Stimulated activated naive B cell treated with anti-CD40 and anti-IgM and Interleukin-4, amounts not matched to agents 10 μg/mL and 1 μg/mL and 100 μg/mL, for 72 hours (primary cell): ENCODE measurements at regions not wholly inside any gene's neighbourhood (a gene's known extent, or its start where the extent isn't known, plus 50 kb on each side); places are given as distances from the start of the nearest gene placed in this dataset.

Experiments
- ATAC-seq, 2 donors: fragments of 150-1000 bp; cut with Tn5 transposase; replicated peaks; 2 replicates each; pipeline ENCODE4 v1.10.0; 2021; ENCODE audit warnings: moderate library complexity in 1 of 2
- DNase-seq: peaks from one replicate; pipeline ENCODE4 v3.0.0; 2021
- H3K27ac Mint-ChIP-seq: one replicate; pipeline ENCODE4 v1.8.0; 2022; ENCODE audit warnings: mild to moderate bottlenecking, mixed read lengths
- H3K27me3 Mint-ChIP-seq, 2 donors: one replicate each; pipeline ENCODE4 v1.8.0; 2022; ENCODE audit warnings: mixed read lengths in 2 of 2
- H3K36me3 Mint-ChIP-seq, 2 donors: one replicate each; pipeline ENCODE4 v1.8.0; 2022; ENCODE audit warnings: mixed read lengths in 2 of 2, mild to moderate bottlenecking in 1 of 2
- H3K4me1 Mint-ChIP-seq, 2 donors: one replicate each; pipeline ENCODE4 v1.8.0; 2022; ENCODE audit warnings: mixed read lengths in 2 of 2, mild to moderate bottlenecking in 1 of 2
- H3K4me3 Mint-ChIP-seq, 2 donors: one replicate each; pipeline ENCODE4 v1.8.0; 2022; ENCODE audit warnings: mild to moderate bottlenecking in 2 of 2, mixed read lengths in 2 of 2, moderate library complexity in 1 of 2
- H3K9me3 Mint-ChIP-seq, 2 donors: one replicate each; pipeline ENCODE4 v1.8.0; 2022; ENCODE audit warnings: mixed read lengths in 2 of 2, mild to moderate bottlenecking in 1 of 2

DNA sequence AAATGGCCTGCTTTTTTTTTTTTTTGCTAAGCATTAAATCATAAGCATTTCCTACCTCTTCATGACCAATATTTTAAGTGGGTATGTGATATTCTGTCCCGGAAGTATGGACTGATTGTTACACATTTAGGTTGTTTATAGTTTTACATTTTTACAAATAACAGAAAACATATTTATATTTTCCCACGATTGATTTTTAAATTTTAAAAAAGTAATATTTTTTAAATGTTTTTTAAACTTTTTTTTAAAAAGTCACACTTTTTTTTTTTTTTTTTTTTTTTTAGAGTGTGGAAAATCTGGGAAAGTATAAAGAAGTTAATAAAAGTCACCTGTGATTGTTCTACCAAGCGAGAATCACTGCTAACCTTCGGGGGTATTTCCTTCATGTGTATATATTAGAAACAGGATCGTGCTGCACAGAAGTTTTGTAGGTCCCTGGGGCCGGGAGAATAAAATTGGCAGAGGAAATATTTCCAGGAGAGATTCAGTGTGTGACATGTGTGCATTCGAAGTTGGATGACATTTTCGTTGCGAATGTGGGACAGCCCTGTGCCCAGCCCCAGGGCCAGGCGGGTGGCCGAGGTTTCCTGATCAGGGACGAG lies 173.1 kb downstream of the CDC5L start:
- H3K4me3 Mint-ChIP-seq = peak overlapping the region in 1 of 2 donors; percentile 58
- peaks cover 5 to 15% of the 10 kb centered on the region in 2 donors for H3K4me1 Mint-ChIP-seq
- H3K9me3 Mint-ChIP-seq = no peaks in the 10 kb centered on the region
- no peak for ATAC-seq
- H3K36me3 Mint-ChIP-seq = peaks cover 0 to 3% of the 10 kb centered on the region in 2 donors
- H3K27ac Mint-ChIP-seq = no peak overlapping the region
- peaks cover 25 to 35% of the 10 kb centered on the region in 2 donors for H3K27me3 Mint-ChIP-seq
- no peak for DNase-seq

DNA sequence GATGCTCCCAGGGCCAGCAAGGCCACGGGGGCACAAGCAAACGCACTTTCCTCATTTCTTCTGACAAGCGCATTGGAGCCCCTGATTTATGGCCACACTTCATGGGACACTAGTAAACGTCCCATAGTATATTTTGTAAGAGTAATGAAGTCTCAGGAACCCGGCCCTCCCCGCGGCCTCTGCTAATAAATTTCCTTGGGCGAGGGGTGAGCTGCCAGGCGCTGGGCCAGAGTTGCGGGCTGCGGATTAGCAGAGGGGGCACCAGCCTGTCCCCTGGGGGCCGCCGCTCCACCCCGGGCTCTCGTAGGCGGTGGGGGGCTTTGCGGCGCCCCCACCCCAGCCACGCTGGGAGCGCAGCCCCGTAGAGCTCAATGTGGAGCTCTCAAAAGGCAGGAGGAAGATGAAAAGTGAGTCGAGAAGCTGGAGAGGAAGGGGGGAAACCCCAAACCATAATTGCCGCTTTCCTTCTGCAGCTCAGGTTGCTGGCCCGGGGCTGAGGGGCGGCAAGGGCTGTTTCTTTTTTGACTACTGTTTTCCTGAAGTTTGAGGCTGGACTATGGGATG lies 173.6 kb downstream of the CDC5L start:
- Mint-ChIP-seq H3K4me3 (peak overlapping the region; percentile 39 to 58), H3K27me3 (peaks cover 25 to 35% of the 10 kb centered on the region in 2 donors), H3K36me3 (peaks cover 0 to 3% of the 10 kb centered on the region in 2 donors), H3K4me1 (peaks cover 5 to 15% of the 10 kb centered on the region in 2 donors), H3K27ac (no peak overlapping the region), H3K9me3 (no peaks in the 10 kb centered on the region)
- ATAC-seq (peak in 1 of 2 donors; percentile 42), DNase-seq (no peak)

DNA sequence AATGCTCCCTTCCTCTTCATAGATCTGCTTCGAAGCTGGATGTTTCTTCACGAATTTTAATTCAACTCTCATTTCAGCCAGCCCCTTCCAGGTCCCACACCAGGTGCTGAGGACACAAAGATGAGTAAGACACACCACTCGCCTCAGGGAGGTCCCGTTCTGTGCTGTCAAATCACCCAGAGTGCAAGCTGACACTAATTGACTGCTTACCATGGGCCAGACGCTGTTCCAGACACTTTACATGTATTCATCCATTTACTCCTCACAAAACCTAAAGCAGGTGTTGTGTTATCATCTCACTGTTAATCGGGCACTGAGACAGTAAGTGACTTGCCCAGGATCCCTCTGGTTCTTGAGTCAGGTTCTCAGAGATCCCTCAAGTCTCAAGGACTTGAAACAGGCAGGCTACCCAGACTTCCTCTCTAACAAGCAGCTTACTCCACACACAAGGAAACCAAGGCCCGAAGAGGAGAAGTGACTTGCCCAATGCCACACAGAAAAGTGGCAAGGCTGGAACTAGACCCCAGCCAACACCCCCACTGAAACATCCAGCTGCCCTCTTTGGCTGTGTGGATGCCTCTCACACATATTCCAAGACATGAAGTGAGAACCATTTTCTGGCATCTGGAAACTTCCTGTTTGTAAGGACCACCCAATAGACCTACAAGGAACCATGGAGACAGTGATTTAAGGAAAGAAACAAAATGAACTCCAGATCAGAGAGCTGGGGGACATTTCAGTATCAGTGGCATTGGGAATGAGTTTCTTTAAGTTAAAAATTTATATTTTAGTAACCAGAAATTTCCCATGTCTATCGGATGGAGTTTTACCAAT lies 174.5 kb downstream of the CDC5L start:
- Mint-ChIP-seq H3K4me3 (peak overlapping the region; percentile 65 to 75), H3K9me3 (no peaks in the 10 kb centered on the region), H3K27ac (peak overlapping the region; percentile 78), H3K36me3 (peaks cover 0 to 3% of the 10 kb centered on the region in 2 donors), H3K27me3 (peaks cover 25 to 35% of the 10 kb centered on the region in 2 donors), H3K4me1 (peaks cover 5 to 15% of the 10 kb centered on the region in 2 donors)
- DNase-seq (no peak), ATAC-seq (no peak)

DNA sequence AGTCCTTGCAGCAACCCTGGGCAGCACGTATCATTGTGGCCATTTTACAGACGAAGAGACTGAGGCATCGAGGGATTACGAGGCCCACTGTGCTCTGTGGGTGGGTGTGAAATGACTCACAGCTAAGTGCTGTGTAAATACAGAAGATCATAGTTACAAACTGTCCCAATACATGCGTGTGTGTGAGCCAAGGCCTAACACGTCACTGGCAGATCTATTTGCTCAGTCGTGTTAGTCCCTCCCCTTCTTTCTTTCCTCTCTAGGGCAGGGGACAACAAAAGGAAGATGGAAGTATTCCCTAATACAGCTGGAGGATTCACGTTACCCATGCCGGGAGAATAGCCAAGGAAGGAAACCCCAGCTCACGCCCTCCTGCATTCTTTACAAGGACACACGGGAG lies 175.9 kb downstream of the CDC5L start:
- Mint-ChIP-seq H3K4me3 (no peak overlapping the region), H3K9me3 (no peaks in the 10 kb centered on the region), H3K27ac (no peak overlapping the region), H3K4me1 (peaks cover 5 to 15% of the 10 kb centered on the region in 2 donors), H3K36me3 (peaks cover 0 to 3% of the 10 kb centered on the region in 2 donors), H3K27me3 (peaks cover 25 to 31% of the 10 kb centered on the region in 2 donors)
- DNase-seq (no peak), ATAC-seq (no peak)

DNA sequence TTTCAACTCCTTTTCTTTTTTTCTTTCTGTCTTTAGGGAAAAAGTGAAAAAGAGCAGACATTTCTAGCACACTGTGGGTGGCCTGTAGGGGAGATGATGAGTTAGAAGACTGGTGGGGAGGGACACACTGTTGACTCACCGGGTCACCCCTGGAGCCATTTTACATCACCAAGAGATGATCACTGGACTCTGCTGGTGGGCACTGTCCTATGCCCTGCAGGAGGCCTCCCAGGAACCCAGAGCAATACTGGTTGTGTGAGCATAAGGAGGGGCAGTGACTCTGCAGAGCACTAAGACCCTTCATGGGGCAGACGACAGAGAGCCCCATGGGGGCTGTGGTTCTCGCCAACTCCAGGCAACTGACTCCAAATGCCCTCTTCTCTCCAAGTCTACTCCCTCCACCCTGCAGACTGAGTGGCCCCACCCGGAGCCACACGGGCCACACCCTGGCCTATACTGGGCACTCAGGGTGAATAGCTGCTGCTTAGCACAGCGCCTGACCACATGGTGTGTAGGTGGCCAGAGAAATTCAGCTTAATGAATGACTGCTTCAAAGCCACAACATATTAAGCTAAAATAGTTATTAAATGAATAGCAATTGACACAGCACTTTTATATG lies 177.5 kb downstream of the CDC5L start:
- Mint-ChIP-seq H3K9me3 (no peaks in the 10 kb centered on the region), H3K27me3 (peaks cover 18 to 28% of the 10 kb centered on the region in 2 donors), H3K4me1 (peaks cover 5 to 15% of the 10 kb centered on the region in 2 donors), H3K4me3 (no peak overlapping the region), H3K36me3 (peaks cover 0 to 3% of the 10 kb centered on the region in 2 donors), H3K27ac (no peak overlapping the region)
- ATAC-seq (no peak), DNase-seq (no peak)

DNA sequence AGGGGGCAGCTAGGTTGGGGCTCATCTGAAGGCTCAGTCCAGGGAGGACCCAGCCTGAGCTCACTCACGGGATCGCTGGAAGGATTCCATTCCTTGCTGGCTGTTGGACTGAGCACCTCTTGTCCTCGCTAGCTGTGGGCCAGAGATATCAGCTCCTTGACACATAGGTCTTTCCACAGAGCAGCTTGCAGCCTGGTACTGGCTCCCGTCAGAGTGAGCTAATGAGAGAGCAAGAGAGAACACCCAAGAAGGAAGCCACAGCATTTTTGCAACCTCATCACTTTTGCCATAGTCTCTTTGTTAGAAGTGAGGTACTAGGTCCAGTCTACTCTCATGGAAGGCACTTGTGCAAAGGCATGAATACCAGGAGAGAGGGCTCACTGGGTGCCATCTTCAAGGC lies 179.9 kb downstream of the CDC5L start:
- no peak for ATAC-seq
- Mint-ChIP-seq H3K27ac (no peak overlapping the region), H3K27me3 (peaks cover 0 to 11% of the 10 kb centered on the region in 2 donors), H3K36me3 (no peaks in the 10 kb centered on the region), H3K9me3 (no peaks in the 10 kb centered on the region), H3K4me3 (no peak overlapping the region), H3K4me1 (peaks cover 0 to 1% of the 10 kb centered on the region in 2 donors)
- no peak for DNase-seq

DNA sequence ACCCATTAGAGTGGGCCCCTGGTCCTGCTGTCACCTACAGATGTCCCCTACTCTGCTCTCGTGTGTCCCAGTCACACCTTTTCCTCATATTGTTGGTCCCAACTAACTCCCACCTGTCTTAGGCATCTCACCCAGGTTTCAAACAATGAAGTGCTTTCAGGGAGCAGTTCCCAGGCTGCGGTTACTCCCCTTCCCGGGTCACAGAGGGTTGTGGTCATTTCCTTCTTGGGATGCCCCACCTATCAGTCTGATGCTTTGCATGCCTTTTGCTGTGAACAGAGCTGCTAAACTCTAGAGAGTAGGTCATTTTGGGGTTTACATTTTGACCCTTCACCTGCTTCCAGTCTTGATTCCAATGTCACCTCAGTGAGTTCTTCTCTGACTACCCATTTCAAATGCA lies 181.6 kb downstream of the CDC5L start:
- Mint-ChIP-seq H3K4me1 (no peaks in the 10 kb centered on the region), H3K4me3 (no peak overlapping the region), H3K27ac (no peak overlapping the region), H3K9me3 (no peaks in the 10 kb centered on the region), H3K27me3 (peaks cover 0 to 5% of the 10 kb centered on the region in 2 donors), H3K36me3 (no peaks in the 10 kb centered on the region)
- DNase-seq (no peak), ATAC-seq (no peak)

DNA sequence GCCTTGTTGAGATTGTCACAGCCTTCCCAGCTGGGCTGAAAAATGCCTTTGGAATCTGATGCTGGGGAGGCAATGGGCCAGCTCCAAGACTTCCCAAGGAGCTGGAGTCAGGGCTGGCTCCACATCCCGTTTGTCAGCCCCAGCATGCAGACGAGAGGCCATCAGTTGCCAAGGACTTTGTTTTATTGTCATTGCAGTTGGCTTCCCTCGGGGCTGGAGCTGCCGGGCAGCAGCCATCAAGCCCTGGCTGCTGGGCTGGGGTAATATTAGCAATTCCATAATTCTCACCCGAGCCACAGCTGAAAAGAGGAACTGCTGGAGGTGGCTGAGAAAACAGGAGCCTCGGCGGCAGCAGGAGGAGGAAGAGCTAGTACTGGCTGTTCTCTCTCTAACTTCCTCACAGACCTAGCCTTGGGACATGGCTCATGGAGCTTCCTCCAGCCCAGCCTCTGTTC lies 182.5 kb downstream of the CDC5L start:
- H3K4me3 Mint-ChIP-seq = no peak overlapping the region
- H3K4me1 Mint-ChIP-seq = no peaks in the 10 kb centered on the region
- peaks cover 0 to 5% of the 10 kb centered on the region in 2 donors for H3K27me3 Mint-ChIP-seq
- no peak overlapping the region for H3K27ac Mint-ChIP-seq
- H3K36me3 Mint-ChIP-seq = no peaks in the 10 kb centered on the region
- no peaks in the 10 kb centered on the region for H3K9me3 Mint-ChIP-seq
- ATAC-seq (no peak), DNase-seq (no peak)

DNA sequence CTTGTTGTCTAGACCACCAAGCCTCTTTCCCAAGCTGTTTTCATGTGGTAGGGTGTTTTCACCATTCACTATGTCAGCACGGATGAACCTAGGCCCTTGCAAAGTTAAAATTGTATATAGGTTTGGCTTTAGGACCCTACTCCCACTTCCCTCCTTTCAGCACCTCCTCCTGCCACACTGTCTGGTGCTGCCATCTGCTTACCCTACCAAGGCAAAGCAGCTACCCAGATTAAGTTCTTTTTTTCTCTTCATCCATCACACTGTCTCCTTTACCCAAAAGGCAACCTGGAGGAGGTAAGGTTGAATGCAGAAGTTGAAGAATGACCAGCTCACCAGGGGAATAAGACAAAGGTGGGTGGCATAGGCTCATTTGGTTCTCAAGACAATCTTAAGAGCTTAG lies 184.0 kb downstream of the CDC5L start:
- H3K27ac Mint-ChIP-seq = no peak overlapping the region
- H3K36me3 Mint-ChIP-seq = no peaks in the 10 kb centered on the region
- peaks cover 0 to 5% of the 10 kb centered on the region in 2 donors for H3K27me3 Mint-ChIP-seq
- H3K4me1 Mint-ChIP-seq = no peaks in the 10 kb centered on the region
- H3K4me3 Mint-ChIP-seq = no peak overlapping the region
- ATAC-seq (no peak), DNase-seq (no peak)
- H3K9me3 Mint-ChIP-seq = no peaks in the 10 kb centered on the region

DNA sequence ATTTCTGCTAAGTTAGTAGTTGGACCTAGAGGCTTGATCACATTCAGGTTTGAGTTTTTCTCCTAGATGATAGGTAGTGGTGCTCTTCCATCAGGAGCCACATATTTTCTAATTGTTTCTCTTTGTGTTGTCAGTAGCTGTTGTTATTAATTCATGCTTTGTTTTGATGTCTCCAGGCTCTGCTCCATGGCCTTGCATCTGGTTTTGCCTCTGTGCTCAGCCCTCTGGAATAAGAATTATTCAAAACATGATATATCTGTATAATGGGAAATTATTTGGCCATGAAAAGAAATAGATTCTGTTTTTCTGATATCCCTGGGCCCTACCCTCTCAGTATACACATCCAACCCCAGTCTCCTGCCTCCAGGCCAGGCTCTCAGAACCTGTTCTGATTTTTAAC lies 184.8 kb downstream of the CDC5L start:
- Mint-ChIP-seq H3K4me3 (no peak overlapping the region), H3K27ac (no peak overlapping the region), H3K36me3 (no peaks in the 10 kb centered on the region), H3K27me3 (peaks cover 0 to 5% of the 10 kb centered on the region in 2 donors), H3K9me3 (no peaks in the 10 kb centered on the region), H3K4me1 (no peaks in the 10 kb centered on the region)
- DNase-seq (no peak), ATAC-seq (no peak)

DNA sequence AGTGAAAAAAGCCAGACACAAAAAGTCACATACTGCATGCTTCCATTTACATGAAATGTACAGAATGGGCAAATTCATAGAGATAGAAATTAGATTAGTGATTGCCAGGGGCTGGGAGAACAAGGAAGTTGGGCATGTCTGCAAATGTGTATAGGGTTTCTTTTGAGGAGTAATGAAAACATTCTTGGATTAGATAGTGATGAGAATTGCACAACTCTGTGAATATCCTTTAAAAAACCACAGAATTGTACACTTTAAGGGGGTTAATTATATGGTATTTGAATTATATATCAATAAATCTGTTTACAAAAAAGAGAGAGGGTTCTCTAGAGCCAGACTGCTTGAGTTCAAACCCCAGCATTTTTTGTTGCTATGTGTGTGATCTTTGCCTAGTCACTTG lies 188.1 kb downstream of the CDC5L start:
- Mint-ChIP-seq H3K27me3 (peaks cover 0 to 9% of the 10 kb centered on the region in 2 donors), H3K36me3 (no peaks in the 10 kb centered on the region), H3K9me3 (no peaks in the 10 kb centered on the region), H3K27ac (no peak overlapping the region), H3K4me3 (no peak overlapping the region), H3K4me1 (no peaks in the 10 kb centered on the region)
- no peak for ATAC-seq
- no peak for DNase-seq

DNA sequence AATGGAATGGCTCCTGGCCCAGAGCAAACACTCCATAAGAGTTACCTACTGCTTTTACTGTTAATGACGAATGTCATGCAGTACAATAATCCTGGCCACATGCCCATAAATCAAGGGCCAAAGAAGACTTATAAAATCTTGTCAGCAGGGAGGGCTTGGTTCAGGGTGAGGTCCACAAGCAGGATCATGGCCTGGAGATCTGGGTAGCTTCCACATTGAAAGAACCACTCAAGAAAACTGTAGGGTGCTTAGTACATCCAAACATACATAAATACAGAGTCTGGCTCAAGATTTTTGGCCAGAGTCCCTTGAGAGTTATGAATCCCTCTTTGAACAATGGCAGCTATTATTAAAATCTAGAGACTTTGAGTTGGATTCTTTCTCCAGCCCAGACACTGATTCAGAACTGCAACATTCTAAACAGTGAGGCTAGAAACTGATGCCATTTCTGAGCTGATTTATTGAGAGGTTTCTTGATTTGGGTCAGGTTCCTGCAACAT lies 188.7 kb downstream of the CDC5L start:
- Mint-ChIP-seq H3K27me3 (peaks cover 0 to 9% of the 10 kb centered on the region in 2 donors), H3K4me3 (no peak overlapping the region), H3K36me3 (no peaks in the 10 kb centered on the region), H3K27ac (no peak overlapping the region), H3K9me3 (no peaks in the 10 kb centered on the region), H3K4me1 (no peaks in the 10 kb centered on the region)
- ATAC-seq = no peak
- no peak for DNase-seq

DNA sequence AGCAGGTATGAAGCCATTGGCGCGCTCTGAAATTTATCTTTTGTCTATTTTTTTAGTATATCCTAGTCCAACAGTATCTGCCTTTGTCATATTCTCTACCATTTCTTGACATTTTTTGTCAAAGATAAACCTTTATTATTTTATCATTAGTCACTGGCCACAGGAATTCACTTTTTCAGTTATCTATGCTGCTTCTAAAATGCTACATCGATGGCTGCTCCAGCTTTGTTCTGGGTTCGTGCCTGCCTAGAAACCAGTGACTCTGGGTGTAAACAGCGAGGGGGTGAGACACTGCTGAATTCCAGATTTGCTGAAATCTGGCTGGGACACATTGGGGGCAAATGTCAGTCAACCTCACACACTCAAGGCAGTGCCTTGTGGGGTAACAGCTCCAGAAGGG lies 193.4 kb downstream of the CDC5L start:
- Mint-ChIP-seq H3K4me3 (no peak overlapping the region), H3K4me1 (no peaks in the 10 kb centered on the region), H3K9me3 (peaks cover 6 to 7% of the 10 kb centered on the region in 2 donors), H3K27me3 (peaks cover 0 to 9% of the 10 kb centered on the region in 2 donors), H3K36me3 (no peaks in the 10 kb centered on the region), H3K27ac (no peak overlapping the region)
- no peak for ATAC-seq
- DNase-seq = no peak

DNA sequence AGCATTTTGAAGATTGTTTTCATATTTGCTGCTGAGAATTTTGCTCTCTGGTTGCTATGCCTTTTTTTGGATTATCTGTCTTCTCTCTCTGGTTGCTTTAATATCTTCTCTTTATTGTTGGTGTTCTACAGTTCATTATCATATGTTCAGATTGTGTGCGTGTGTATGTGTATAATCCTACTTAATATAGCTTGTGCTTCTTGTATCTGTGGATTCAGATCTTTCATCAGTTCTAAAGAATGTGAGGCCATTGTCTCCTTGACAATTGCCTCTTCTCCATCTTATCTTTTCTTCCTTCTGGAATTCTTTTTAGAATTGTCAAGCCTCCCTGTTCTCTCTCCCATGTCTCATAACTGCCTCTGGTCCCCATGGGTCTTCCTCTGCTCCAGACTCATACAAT lies 195.4 kb downstream of the CDC5L start:
- DNase-seq (no peak), ATAC-seq (no peak)
- no peaks in the 10 kb centered on the region for H3K4me1 Mint-ChIP-seq
- no peak overlapping the region for H3K4me3 Mint-ChIP-seq
- peaks cover 11 to 12% of the 10 kb centered on the region in 2 donors for H3K27me3 Mint-ChIP-seq
- peaks cover 0 to 1% of the 10 kb centered on the region in 2 donors for H3K36me3 Mint-ChIP-seq
- no peak overlapping the region for H3K27ac Mint-ChIP-seq
- peaks cover 7 to 8% of the 10 kb centered on the region in 2 donors for H3K9me3 Mint-ChIP-seq
